Duodenal mucosa (tissue), 2 donors: ENCODE measurements at regions not wholly inside any gene's neighbourhood (a gene's known extent, or its start where the extent isn't known, plus 50 kb on each side); places are given as distances from the start of the nearest gene placed in this dataset.
"Not testable (repeated sequence)": the region's sequence is repeated elsewhere in the genome, so short reads cannot be mapped to it uniquely, and the experiment has no call there.

Experiments used
- H3K27ac ChIP-seq: one replicate; pipeline ENCODE4 v1.7.0; 2013; ENCODE audit warnings: low read depth, low read length
- H3K27me3 ChIP-seq, 2 donors: one replicate each; pipeline ENCODE4 v1.7.0; 2013; ENCODE audit warnings: low read length in 2 of 2, control low read depth in 1 of 2; ENCODE audit not compliant: insufficient read depth in 2 of 2, control insufficient read depth in 1 of 2
- H3K36me3 ChIP-seq, 2 donors: one replicate each; pipeline ENCODE4 v1.7.0; 2013; ENCODE audit warnings: low read length in 2 of 2, control low read depth in 1 of 2; ENCODE audit not compliant: insufficient read depth in 2 of 2, control insufficient read depth in 1 of 2
- H3K4me1 ChIP-seq, 2 donors: one replicate each; pipeline ENCODE4 v1.7.0; 2013; ENCODE audit warnings: low read length in 2 of 2, control low read depth in 1 of 2; ENCODE audit not compliant: insufficient read depth in 2 of 2, control insufficient read depth in 1 of 2
- H3K4me3 ChIP-seq, 2 donors: one replicate each; pipeline ENCODE4 v1.7.0; 2013; ENCODE audit warnings: low read length in 2 of 2, low read depth in 1 of 2
- H3K9ac ChIP-seq, 2 donors: one replicate each; pipeline ENCODE4 v1.7.0; 2013; ENCODE audit warnings: low read length in 2 of 2, low read depth in 1 of 2
- H3K9me3 ChIP-seq, 2 donors: one replicate each; pipeline ENCODE4 v1.7.0; 2013; ENCODE audit warnings: low read length in 2 of 2, control low read depth in 1 of 2; ENCODE audit not compliant: control insufficient read depth in 1 of 2

- H3K9ac ChIP-seq: no peak overlapping the region
- no peaks in the 10 kb centered on the region for H3K4me1 ChIP-seq
- no peaks in the 10 kb centered on the region for H3K9me3 ChIP-seq
- no peak overlapping the region for H3K27ac ChIP-seq
- H3K27me3 ChIP-seq: no peaks in the 10 kb centered on the region
- H3K36me3 ChIP-seq: no peaks in the 10 kb centered on the region
- no peak overlapping the region for H3K4me3 ChIP-seq
These were observed 63.9 kb upstream of the EDAR start for GRCh38 chr2:109052922-109053321.

- Histone ChIP-seq H3K27me3 (no peaks in the 10 kb centered on the region), H3K9ac (no peak overlapping the region), H3K4me3 (no peak overlapping the region), H3K27ac (no peak overlapping the region), H3K9me3 (no peaks in the 10 kb centered on the region), H3K4me1 (no peaks in the 10 kb centered on the region), H3K36me3 (no peaks in the 10 kb centered on the region)
These were observed 60.0 kb upstream of the EDAR start for GRCh38 chr2:109049022-109049421.

DNA sequence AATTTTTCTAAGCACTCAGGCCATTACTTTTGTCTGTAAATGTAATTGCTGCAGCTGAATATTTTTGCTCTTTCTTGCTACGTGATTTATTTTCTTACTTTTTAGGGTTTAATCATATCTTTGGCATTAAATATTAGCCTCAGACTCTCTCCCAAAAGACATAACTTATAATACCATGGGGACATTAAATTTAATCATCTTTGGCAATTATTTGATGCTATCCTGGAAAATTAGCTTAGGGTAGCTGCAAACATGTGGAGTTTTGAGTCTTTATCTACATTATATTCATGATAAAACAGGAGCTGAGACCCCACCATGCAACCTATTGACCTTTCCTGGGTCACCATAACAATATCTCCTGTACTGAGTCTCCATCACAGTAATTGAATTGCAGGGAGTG lies 59.1 kb upstream of the EDAR start:
- Histone ChIP-seq H3K4me1 (no peaks in the 10 kb centered on the region), H3K9me3 (no peaks in the 10 kb centered on the region), H3K4me3 (no peak overlapping the region), H3K27ac (no peak overlapping the region), H3K9ac (no peak overlapping the region), H3K36me3 (no peaks in the 10 kb centered on the region), H3K27me3 (no peaks in the 10 kb centered on the region)

DNA sequence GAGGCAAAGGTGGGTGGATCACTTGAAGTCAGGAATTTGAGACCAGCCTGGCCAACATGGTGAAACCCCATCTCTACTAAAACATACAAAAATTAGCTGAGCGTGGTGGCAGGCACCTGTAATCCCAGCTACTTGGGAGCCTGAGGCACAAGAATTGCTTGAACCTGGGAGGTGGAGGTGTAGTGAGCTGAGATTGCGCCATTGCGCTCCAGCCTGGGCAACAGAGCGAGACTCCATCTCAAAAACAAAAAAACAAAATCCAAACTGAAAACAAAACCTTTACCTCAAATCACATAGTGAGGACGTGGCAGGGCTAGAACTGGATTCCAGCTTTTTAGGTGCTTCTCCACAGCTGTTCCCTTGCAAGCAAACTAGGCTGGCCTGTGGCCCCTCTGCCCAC lies 58.5 kb upstream of the EDAR start:
- H3K9me3 ChIP-seq, H3K4me1 ChIP-seq, H3K9ac ChIP-seq, H3K36me3 ChIP-seq, H3K4me3 ChIP-seq, H3K27me3 ChIP-seq, H3K27ac ChIP-seq: not testable (repeated sequence)

DNA sequence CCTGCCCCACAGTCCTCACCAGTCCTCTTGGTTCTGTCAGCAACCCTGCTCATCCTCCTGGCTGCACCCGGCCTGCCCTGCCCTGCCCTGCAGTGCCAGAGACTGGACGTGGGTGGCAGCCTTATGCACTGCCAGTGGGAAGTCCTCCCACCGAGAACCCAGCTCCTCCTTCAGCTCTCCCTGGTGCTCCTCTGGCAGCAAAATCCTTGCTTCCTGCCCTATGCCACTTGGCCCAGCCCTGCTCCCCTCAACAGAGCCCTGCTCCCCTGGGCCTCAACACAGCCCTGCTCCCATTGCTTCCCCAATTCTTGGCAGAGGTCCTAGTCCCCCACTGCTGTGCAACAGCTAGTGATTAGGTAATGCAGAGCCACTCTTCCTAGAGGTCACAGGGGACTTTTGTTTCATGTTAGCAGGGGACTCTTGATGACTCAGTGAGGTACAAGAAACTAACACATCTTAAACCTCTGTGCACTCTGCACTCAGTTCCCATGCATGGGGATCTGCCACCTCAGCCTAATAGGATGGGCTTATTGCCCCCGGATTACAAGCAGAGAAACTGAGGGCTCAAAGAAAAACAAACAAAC lies 58.0 kb upstream of the EDAR start:
- no peaks in the 10 kb centered on the region for H3K9me3 ChIP-seq
- no peak overlapping the region for H3K4me3 ChIP-seq
- H3K36me3 ChIP-seq: no peaks in the 10 kb centered on the region
- no peaks in the 10 kb centered on the region for H3K27me3 ChIP-seq
- H3K9ac ChIP-seq: no peak overlapping the region
- no peak overlapping the region for H3K27ac ChIP-seq
- H3K4me1 ChIP-seq: no peaks in the 10 kb centered on the region

DNA sequence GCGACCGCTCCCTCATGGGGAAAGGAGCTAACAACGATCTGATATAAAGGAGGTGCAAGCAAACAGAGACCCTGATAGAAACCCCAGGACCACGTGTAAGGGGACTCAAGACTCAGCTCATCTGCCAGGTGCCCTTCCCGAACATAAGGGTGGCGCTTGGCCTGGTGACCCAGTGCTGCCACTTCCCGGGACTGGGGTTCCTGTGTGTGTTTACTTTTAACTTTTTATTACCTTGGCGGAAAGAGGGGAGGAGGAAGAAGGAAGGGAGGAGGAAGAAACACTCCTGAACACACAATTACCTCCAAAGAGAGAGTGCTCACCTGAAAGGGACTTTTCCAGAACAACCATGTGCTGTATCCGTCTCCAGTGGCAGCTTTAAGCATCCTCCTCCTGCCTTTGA lies 56.5 kb upstream of the EDAR start:
- no peak overlapping the region for H3K4me3 ChIP-seq
- H3K27ac ChIP-seq: no peak overlapping the region
- H3K36me3 ChIP-seq: no peaks in the 10 kb centered on the region
- H3K9me3 ChIP-seq: no peaks in the 10 kb centered on the region
- no peak overlapping the region for H3K9ac ChIP-seq
- no peaks in the 10 kb centered on the region for H3K4me1 ChIP-seq
- H3K27me3 ChIP-seq: no peaks in the 10 kb centered on the region

DNA sequence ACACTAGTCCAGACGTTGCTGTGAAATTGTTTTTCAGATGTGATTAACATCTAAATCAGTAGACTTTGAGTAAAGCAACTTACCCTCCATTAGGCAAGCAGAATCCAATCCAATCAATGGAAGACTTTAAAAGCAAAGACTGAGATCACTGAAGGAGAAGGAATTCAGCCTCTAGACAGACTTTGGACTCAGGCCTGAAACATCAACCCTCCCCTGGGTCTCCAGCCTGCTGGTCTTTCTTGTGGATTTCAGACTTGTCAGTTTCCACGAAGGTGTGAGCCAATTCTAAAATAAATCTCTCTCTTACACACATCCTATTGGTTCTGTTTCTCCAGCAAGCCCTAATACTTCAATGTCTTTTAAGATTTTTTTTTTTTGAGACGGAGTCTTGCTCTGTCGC lies 50.0 kb upstream of the EDAR start:
- Histone ChIP-seq H3K9ac (no peak overlapping the region), H3K27me3 (no peaks in the 10 kb centered on the region), H3K27ac (no peak overlapping the region), H3K9me3 (no peaks in the 10 kb centered on the region), H3K4me1 (no peaks in the 10 kb centered on the region), H3K4me3 (no peak overlapping the region), H3K36me3 (no peaks in the 10 kb centered on the region)
